ENCODE measurements at regions not wholly inside any gene's neighbourhood (a gene's known extent, or its start where the extent isn't known, plus 50 kb on each side); places are given as distances from the start of the nearest gene placed in this dataset.

- no peak for DNase-seq (ENCODE audit: insufficient read length, low spot score, missing footprints)
- no peak for TF ChIP-seq CTCF (IDR thresholded peaks at IDR 0.05; ENCODE audit: extremely low read depth, low read depth, low read length)
- no peak overlapping the region for H3K4me3 ChIP-seq (ENCODE audit: insufficient read depth, low read length)
- no peaks in the 10 kb centered on the region for H3K36me3 ChIP-seq (ENCODE audit: insufficient read depth, low read length)
- H3K4me1 ChIP-seq (ENCODE audit: insufficient read depth, low read length): no peaks in the 10 kb centered on the region
- no peak overlapping the region for H3K27ac ChIP-seq (ENCODE audit: low read depth, low read length)
- H4K20me1 ChIP-seq (ENCODE audit: insufficient read depth, low read length): no peaks in the 10 kb centered on the region
- H3K27me3 ChIP-seq (ENCODE audit: insufficient read depth, low read length): no peaks in the 10 kb centered on the region
- no peaks in the 10 kb centered on the region for H3K79me2 ChIP-seq (ENCODE audit: insufficient read depth, low read length)
- no peak overlapping the region for H3K4me2 ChIP-seq (ENCODE audit: insufficient read depth, low read length)
- H3K9me3 ChIP-seq (ENCODE audit: low read depth, low read length): no peaks in the 10 kb centered on the region
- H2AFZ ChIP-seq (ENCODE audit: low read length): no peak overlapping the region
Measured at GRCh38 chr7:32275216-32276009, 205.2 kb upstream of the PDE1C start.

GRCh38 chr7:32273297-32273696, 203.1 kb upstream of the PDE1C start:
- no peak for TF ChIP-seq CTCF (IDR thresholded peaks at IDR 0.05; ENCODE audit: extremely low read depth, low read depth, low read length)
- H3K79me2 ChIP-seq (ENCODE audit: insufficient read depth, low read length): no peaks in the 10 kb centered on the region
- H3K9me3 ChIP-seq (ENCODE audit: low read depth, low read length): no peaks in the 10 kb centered on the region
- no peaks in the 10 kb centered on the region for H3K4me1 ChIP-seq (ENCODE audit: insufficient read depth, low read length)
- no peak overlapping the region for H3K4me2 ChIP-seq (ENCODE audit: insufficient read depth, low read length)
- no peaks in the 10 kb centered on the region for H4K20me1 ChIP-seq (ENCODE audit: insufficient read depth, low read length)
- no peak overlapping the region for H2AFZ ChIP-seq (ENCODE audit: low read length)
- DNase-seq (ENCODE audit: insufficient read length, low spot score, missing footprints): no peak
- no peak overlapping the region for H3K4me3 ChIP-seq (ENCODE audit: insufficient read depth, low read length)
- no peak overlapping the region for H3K27ac ChIP-seq (ENCODE audit: low read depth, low read length)
- H3K36me3 ChIP-seq (ENCODE audit: insufficient read depth, low read length): no peaks in the 10 kb centered on the region
- no peaks in the 10 kb centered on the region for H3K27me3 ChIP-seq (ENCODE audit: insufficient read depth, low read length)

GRCh38 chr7:32266932-32267475, 196.8 kb upstream of the PDE1C start:
- Histone ChIP-seq H3K79me2 (ENCODE audit: insufficient read depth, low read length) (no peaks in the 10 kb centered on the region), H3K9me3 (ENCODE audit: low read depth, low read length) (no peaks in the 10 kb centered on the region), H3K4me3 (ENCODE audit: insufficient read depth, low read length) (no peak overlapping the region), H3K27ac (ENCODE audit: low read depth, low read length) (no peak overlapping the region), H3K27me3 (ENCODE audit: insufficient read depth, low read length) (no peaks in the 10 kb centered on the region), H4K20me1 (ENCODE audit: insufficient read depth, low read length) (no peaks in the 10 kb centered on the region), H3K4me2 (ENCODE audit: insufficient read depth, low read length) (no peak overlapping the region), H2AFZ (ENCODE audit: low read length) (no peak overlapping the region), H3K36me3 (ENCODE audit: insufficient read depth, low read length) (no peaks in the 10 kb centered on the region), H3K4me1 (ENCODE audit: insufficient read depth, low read length) (no peaks in the 10 kb centered on the region)
- no peak for DNase-seq (ENCODE audit: insufficient read length, low spot score, missing footprints)
- TF ChIP-seq CTCF (IDR thresholded peaks at IDR 0.05; ENCODE audit: extremely low read depth, low read depth, low read length): no peak

GRCh38 chr7:32264702-32265284, 194.6 kb upstream of the PDE1C start:
- H3K79me2 ChIP-seq (ENCODE audit: insufficient read depth, low read length): no peaks in the 10 kb centered on the region
- no peak for DNase-seq (ENCODE audit: insufficient read length, low spot score, missing footprints)
- TF ChIP-seq CTCF (IDR thresholded peaks at IDR 0.05; ENCODE audit: extremely low read depth, low read depth, low read length): no peak
- H3K27me3 ChIP-seq (ENCODE audit: insufficient read depth, low read length): no peaks in the 10 kb centered on the region
- no peaks in the 10 kb centered on the region for H4K20me1 ChIP-seq (ENCODE audit: insufficient read depth, low read length)
- H3K4me3 ChIP-seq (ENCODE audit: insufficient read depth, low read length): no peak overlapping the region
- no peak overlapping the region for H3K4me2 ChIP-seq (ENCODE audit: insufficient read depth, low read length)
- no peak overlapping the region for H3K27ac ChIP-seq (ENCODE audit: low read depth, low read length)
- H3K36me3 ChIP-seq (ENCODE audit: insufficient read depth, low read length): no peaks in the 10 kb centered on the region
- H3K4me1 ChIP-seq (ENCODE audit: insufficient read depth, low read length): no peaks in the 10 kb centered on the region
- no peaks in the 10 kb centered on the region for H3K9me3 ChIP-seq (ENCODE audit: low read depth, low read length)
- H2AFZ ChIP-seq (ENCODE audit: low read length): no peak overlapping the region

All from osteoblast (primary cell).